Urothelium cell line (cell line): ENCODE measurements at regions not wholly inside any gene's neighbourhood (a gene's known extent, or its start where the extent isn't known, plus 50 kb on each side); places are given as distances from the start of the nearest gene placed in this dataset.
"Not testable (repeated sequence)": the region's sequence is repeated elsewhere in the genome, so short reads cannot be mapped to it uniquely, and the experiment has no call there.

Experiments
- DNase-seq: peaks from one replicate; pipeline ENCODE4 v3.0.0; 2011; ENCODE audit warnings: low spot score, mixed read lengths
- FAIRE-seq: peaks from 2 replicates; lab custom pipeline; 2011; peaks lifted over from hg19 to GRCh38; lab: Jason Lieb, UNC

DNA sequence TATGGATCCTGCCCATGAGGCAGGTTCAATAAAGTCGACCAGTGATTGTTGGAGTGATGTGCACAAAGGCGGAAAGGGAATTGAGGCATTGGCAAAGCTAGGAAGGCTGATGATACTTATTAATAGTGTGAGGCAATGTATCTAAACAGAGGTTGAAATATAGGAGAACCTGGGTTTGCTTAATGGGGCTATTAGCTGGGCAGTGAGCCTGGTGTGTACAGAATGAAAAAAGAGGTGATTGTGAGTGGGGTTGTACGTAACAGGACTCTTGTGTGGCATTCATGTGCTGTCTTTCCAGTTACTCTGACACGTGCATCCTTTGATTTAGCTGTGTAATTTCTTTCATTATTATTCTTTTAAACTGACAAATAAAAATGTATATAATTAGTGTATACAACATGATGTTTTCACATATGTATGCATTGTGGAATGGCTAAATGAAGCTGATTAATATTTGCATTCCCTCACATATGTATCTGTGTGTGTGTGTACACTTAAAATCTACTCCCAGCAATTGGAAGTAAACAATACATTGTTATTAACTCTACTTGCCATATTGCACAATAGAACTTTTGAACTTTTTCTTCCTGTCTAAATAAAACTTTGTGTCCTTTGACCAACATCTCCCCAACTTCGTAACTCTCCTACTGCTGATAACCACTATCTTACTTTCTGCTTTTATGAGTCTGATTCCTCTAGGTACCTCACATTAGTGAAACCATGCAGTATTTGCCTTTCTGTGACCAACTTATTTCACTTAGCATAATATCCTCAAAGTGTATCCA lies 220.5 kb upstream of the SLC35B3 start:
- DNase-seq (no peak), FAIRE-seq (no peak)

DNA sequence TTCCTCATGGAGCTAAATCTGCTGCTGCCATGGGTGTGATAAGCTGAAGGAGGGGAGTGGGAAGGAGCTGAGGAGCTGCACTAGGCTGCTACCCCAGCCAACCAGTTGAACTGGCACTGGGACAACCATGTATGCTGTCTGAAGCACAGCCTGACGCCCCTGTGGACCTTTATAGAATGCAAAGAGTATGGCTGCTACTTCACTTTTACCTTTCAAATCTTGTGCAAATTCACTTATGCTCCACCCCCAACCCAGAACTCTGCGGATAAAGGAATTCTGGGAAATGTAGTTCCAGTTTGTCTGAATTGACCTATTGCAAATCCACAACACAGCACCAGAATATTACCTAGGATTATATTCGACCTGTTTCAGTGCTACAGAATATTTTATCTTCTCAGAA lies 217.4 kb upstream of the SLC35B3 start:
- DNase-seq = no peak
- no peak for FAIRE-seq

- no peak for FAIRE-seq
Observed at GRCh38 chr6:8651998-8652397, 216.7 kb upstream of the SLC35B3 start.

DNA sequence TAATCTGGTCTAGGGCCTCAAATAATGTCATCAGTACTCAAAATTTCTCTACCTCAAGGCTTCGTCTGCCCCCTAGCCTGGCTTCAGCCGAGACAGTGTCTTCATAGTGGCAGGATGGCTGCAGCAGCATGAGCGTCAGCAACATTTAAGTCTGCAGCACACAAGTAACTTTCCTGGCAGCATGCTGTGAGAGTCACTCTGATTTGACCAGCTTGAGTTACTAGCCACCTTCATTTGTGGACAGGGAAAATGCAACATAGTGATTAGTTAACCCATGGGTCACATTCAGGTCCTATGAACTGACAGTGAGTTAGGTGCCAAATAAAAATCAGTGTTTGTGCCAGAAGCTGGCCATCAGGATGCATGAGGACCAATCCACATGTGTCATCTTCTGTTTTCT lies 209.9 kb upstream of the SLC35B3 start:
- DNase-seq (no peak), FAIRE-seq (no peak)

More at GRCh38 chr6:8651998-8652397, 216.7 kb upstream of the SLC35B3 start:
- DNase-seq = no peak

GRCh38 chr6:8644306-8644705 lies 209.0 kb upstream of the SLC35B3 start:
- FAIRE-seq (no peak), DNase-seq (no peak)

GRCh38 chr6:8642854-8643253 lies 207.5 kb upstream of the SLC35B3 start:
- DNase-seq = no peak
- no peak for FAIRE-seq

DNA sequence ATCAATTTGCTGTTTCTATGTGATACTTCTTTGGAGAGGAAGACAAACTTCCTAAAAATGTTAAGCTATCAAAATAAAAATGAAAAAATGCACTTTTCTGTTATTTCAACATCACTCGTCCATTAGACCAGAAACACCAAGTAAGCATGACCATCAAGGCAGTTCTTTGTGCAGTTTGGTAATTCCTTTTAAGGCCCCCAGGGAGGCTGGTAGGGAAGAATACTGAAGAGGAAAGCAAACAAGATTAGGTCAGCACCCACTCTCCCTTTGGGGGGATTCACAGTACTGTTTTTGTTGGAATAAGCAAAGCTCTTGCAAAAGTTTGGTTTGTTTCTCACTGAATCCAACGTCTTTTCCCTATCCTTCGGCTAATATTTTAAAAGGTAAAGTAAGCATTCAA lies 206.8 kb upstream of the SLC35B3 start:
- no peak for DNase-seq
- no peak for FAIRE-seq

GRCh38 chr6:8639928-8640649 lies 204.7 kb upstream of the SLC35B3 start:
- no peak for FAIRE-seq
- no peak for DNase-seq

DNA sequence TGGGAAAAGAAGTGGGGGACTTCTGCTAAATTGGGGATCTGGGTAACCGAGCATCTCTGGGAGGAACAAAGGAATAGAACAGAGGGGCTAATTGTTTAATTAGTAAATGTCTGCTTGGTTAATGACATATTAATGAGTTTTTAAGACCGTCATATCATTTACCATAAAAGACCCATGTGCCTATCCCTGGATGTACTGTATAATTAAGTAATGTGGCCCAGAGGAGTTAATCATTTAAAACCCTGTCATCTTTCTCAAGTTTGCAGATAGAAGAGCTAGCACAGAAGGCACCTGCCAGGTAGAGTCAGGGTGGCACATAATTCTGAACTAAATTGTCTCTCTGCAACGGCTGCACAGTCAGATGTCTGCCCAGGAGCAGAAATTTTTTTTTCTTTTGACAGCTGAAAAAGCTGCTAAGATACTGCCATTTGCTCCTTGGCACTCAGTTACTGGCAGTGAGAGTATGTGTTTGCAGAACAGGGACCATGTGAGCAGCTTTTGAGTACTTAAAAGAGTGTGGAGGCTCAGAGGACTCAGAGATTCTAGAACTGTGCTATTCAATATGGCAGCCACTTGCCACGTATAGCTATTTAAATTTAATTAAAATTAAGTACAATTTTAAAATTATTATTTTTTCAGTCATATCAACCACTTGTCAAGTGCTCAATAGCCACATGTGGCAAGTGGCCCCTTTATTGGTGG lies 202.7 kb upstream of the SLC35B3 start:
- FAIRE-seq (no peak), DNase-seq (no peak)

GRCh38 chr6:8633762-8634161 lies 198.4 kb upstream of the SLC35B3 start:
- FAIRE-seq (no peak), DNase-seq (no peak)

DNA sequence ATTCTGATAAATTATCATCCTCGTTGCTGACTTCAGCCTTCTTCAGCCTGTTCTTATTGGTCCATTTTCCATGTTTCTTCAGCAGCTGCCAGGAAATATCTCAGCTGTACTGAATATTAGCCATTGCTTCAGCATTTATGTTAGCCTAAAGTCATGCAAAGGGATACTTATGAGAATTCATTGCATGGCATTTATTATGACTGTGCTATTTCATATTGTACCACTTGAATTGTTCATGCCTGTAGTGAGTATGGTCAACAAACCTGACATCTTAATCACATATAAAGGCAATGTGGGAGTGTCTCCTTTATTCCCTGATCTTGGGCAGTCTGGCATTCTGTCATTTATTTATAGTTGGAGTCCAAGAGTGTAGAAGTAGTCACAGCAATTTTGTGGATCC lies 193.4 kb upstream of the SLC35B3 start:
- FAIRE-seq = no peak

GRCh38 chr6:8628063-8628462 lies 192.7 kb upstream of the SLC35B3 start:
- FAIRE-seq (no peak), DNase-seq (no peak)

More for the DNA sequence above, 193.4 kb upstream of the SLC35B3 start:
- no peak for DNase-seq

DNA sequence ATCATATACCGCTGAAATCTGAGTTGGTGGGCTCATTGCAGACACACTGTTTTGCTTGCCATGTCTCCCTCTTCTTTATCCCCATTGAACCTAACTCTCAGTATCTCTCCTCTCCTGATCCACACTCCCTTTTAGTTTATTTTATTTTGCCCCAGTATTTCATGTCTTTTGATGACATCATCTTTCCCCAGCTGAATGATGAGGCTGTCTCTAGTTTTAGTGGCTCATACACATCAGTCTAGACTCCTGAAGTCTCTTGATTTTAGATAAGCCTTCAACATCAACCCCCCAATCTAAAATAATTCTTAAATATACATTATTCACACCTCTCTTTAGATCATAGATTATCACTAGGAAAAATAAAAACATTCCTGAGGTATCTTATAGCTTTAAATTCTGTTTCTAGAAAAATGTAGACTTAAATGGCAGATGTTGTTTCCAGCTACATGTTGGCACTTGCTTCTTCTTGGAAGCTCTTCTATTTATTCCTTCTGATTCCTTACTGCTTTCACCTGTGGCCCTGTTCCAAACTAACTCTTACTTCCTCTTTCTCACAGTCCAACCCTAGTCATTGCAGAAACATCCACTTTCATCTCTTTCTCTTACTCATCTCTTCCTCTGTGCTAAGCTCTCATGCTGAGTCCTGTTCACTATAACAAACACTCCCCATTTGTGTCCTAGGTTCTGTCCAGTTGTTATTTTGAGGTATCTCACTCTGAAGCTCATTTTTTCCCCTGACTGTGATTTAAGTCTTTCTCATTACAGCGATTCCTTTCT lies 191.9 kb upstream of the SLC35B3 start:
- DNase-seq (peak; percentile 12), FAIRE-seq (no peak)

- no peak for FAIRE-seq
- no peak for DNase-seq
Observed at GRCh38 chr6:8624665-8625064, 189.3 kb upstream of the SLC35B3 start.

DNA sequence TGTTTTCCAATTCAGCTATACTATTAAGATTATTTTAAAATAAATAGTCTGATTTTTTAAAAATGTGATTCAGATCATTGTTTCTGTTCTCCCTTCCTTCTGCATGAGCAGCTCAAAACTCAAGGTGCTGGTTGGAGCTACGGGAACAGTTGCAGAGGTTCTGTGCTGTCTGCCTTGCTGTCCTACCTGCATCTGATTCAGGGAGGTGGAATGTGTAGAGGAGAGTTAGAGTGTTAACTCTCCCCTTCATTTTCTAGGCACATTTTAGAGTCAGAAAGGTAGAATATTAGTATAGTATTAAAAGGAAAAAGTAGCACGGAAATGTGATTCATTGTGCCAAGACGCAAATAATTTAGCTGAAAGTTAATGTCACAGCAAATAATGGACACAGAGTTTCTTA lies 188.1 kb upstream of the SLC35B3 start:
- no peak for DNase-seq
- no peak for FAIRE-seq

- FAIRE-seq (no peak), DNase-seq (no peak)
Observed at GRCh38 chr6:8619853-8620252, 184.5 kb upstream of the SLC35B3 start.

DNA sequence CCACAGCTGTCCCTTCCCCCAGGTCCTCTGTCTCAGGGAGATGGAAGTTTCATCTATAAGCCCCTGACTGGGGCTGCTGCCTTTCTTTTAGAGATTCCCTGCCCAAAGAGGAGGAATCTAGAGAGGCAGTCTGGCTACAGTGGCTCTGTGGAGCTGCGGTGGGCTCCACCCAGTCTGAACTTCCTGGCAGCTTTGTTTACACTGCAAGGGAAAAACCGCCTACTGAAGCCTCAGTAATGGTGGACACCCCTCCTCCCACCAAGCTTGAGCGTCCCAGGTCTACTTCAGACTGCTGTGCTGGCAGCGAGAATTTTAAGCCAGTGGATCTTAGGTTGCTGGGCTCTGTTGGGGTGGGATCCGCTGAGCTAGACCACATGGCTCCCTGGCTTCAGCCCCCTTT lies 184.1 kb upstream of the SLC35B3 start:
- not testable (repeated sequence) for FAIRE-seq, DNase-seq

- DNase-seq (no peak), FAIRE-seq (no peak)
Observed at GRCh38 chr6:8608737-8609136, 173.4 kb upstream of the SLC35B3 start.

GRCh38 chr6:8589941-8590729 lies 154.8 kb upstream of the SLC35B3 start:
- FAIRE-seq (no peak), DNase-seq (peak; percentile 13)

DNA sequence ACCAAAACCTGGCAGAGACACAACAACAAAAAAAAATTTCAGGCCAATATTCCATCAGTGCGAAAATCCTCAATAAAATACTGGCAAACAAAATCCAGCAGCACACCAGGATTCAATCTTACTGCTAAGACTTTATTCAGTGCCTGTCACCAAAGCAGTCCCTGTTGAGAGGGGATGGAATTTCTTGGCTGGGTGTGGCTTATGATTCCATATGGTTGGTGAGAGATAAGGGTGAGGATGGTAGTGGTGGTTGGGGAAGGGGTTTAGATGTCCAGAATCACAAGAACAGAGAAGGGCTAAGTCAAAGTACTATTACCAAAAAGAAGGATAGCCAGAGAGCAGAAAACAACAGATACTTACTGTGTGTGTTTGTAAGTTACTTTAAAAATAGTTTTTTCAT lies 152.8 kb upstream of the SLC35B3 start:
- no peak for FAIRE-seq
- no peak for DNase-seq
